ENCODE measurements at regions not wholly inside any gene's neighbourhood (a gene's known extent, or its start where the extent isn't known, plus 50 kb on each side); places are given as distances from the start of the nearest gene placed in this dataset.

DNA sequence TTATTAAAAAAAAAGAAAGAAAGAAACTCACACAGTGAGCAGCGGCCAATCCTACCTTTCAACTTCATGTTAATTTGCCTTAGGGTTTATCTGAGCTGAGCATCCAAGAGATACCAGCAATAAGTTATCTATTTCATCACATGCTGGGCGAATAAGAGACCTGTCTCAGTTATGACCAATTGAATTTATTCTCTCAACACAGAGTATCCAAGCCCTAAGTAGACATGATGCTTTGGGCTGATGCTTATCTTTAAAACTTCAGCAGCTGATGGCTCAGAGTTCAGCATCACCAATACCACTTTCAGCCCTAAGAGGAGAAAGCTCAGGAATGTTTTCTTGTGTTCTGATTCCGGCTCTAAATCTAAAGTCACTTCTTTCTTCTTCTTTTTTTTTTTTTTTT lies 489.0 kb upstream of the ZFHX3 start:
- H3K4me1 ChIP-seq (ENCODE audit: control insufficient read depth, insufficient read depth, low read length), result no peaks in the 10 kb centered on the region
- DNase-seq (ENCODE audit: low read depth, low spot score), result no peak
- H2AFZ ChIP-seq (ENCODE audit: control insufficient read depth, low read depth, low read length), result no peak overlapping the region
- POLR2A ChIA-PET, result interaction anchor here (0.7 kb wide), 1 partner anchor 129 kb away, joined by 3 read pairs; no protein-coding TSS in a partner anchor
- H3K27me3 ChIP-seq (replicated peaks in 1 of 2; ENCODE audit: control insufficient read depth in 2 of 2, insufficient read depth in 2 of 2, low read length in 1 of 2), result no peaks in the 10 kb centered on the region
- no peak overlapping the region for H3K4me2 ChIP-seq (ENCODE audit: control insufficient read depth, insufficient read depth)
- H3K4me3 ChIP-seq, result no peak overlapping the region
- no peak overlapping the region for H3K27ac ChIP-seq (ENCODE audit: control insufficient read depth, insufficient read depth)
- no peaks in the 10 kb centered on the region for H4K20me1 ChIP-seq (ENCODE audit: control insufficient read depth, insufficient read depth)
- no peaks in the 10 kb centered on the region for H3K36me3 ChIP-seq (ENCODE audit: control insufficient read depth in 2 of 2, insufficient read depth in 2 of 2, low read length in 1 of 2)
- TF ChIP-seq TCF3 (IDR thresholded peaks at IDR 0.05; ENCODE audit: borderline replicate concordance, insufficient read depth, low read depth, low read length) (no peak), RELA (IDR thresholded peaks at IDR 0.05; ENCODE audit: borderline replicate concordance, partially characterized antibody) (no peak), PML (IDR thresholded peaks at IDR 0.05; ENCODE audit: low read length) (no peak), RB1 (IDR thresholded peaks at IDR 0.05; ENCODE audit: borderline replicate concordance) (no peak), ATF7 (IDR thresholded peaks at IDR 0.05; ENCODE audit: low read depth) (no peak), FOXK2 (IDR thresholded peaks at IDR 0.05) (no peak), ZNF274 (IDR thresholded peaks at IDR 0.05; ENCODE audit: insufficient read depth, insufficient read length) (no peak), CREM (IDR thresholded peaks at IDR 0.05; ENCODE audit: low read depth) (no peak), IKZF1 (conservative IDR thresholded peaks at IDR 0.05) (no peak), NFIC (IDR thresholded peaks at IDR 0.05; ENCODE audit: low read depth, low read length) (no peak), RCOR1 (conservative IDR thresholded peaks at IDR 0.05; ENCODE audit: low read depth, low read length) (no peak)
- TF ChIP-seq, protein P1, sequence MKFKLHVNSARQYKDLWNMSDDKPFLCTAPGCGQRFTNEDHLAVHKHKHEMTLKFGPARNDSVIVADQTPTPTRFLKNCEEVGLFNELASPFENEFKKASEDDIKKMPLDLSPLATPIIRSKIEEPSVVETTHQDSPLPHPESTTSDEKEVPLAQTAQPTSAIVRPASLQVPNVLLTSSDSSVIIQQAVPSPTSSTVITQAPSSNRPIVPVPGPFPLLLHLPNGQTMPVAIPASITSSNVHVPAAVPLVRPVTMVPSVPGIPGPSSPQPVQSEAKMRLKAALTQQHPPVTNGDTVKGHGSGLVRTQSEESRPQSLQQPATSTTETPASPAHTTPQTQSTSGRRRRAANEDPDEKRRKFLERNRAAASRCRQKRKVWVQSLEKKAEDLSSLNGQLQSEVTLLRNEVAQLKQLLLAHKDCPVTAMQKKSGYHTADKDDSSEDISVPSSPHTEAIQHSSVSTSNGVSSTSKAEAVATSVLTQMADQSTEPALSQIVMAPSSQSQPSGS (IDR thresholded peaks at IDR 0.05; ENCODE audit: low read length), result no peak
- CTCF ChIA-PET, result interaction anchor here (0.5 kb wide), 1 partner anchor 1198 kb away, joined by 3 read pairs; no protein-coding TSS in a partner anchor
- no peaks in the 10 kb centered on the region for H3K9me3 ChIP-seq (replicated peaks; ENCODE audit: control insufficient read depth, insufficient read depth, low read length)
- RAD21 ChIA-PET (ENCODE audit: unreplicated experiment), result no interaction called here
- FAIRE-seq, result no peak
- H3K79me2 ChIP-seq (ENCODE audit: control insufficient read depth, insufficient read depth, low read length), result no peaks in the 10 kb centered on the region
- no peak overlapping the region for H3K9ac ChIP-seq (ENCODE audit: control insufficient read depth, insufficient read depth, low read length)
- ATAC-seq, result no peak
- intact Hi-C loops (cut with micrococcal nuclease; ENCODE audit: unreplicated experiment), result no loop called here
- WGBS (ENCODE audit: insufficient coverage, insufficient replicate concordance, low lambda C conversion rate, missing lambda C conversion rate), result 9% methylated on average over 3 of the region's 3 CpGs
- SMC1A ChIA-PET (ENCODE audit: uncharacterized antibody, unreplicated experiment), result interaction anchor here (1.4 kb wide), 1 partner anchor 12 kb away, joined by 3 read pairs; no protein-coding TSS in a partner anchor
- BruUV-seq (replicated peaks), result no TSS peak
- in situ Hi-C loops (cut with MboI), result no loop called here
